Hepatocyte (in vitro differentiated cells): ENCODE measurements at regions not wholly inside any gene's neighbourhood (a gene's known extent, or its start where the extent isn't known, plus 50 kb on each side); places are given as distances from the start of the nearest gene placed in this dataset.
A peak's percentile ranks its signal among the peaks of the same experiment; 100 is the strongest.

Experiments used
- DNase-seq: peaks from one replicate; pipeline ENCODE4 v3.0.0-alpha.2; 2016; ENCODE audit warnings: low spot score
- H2AFZ ChIP-seq: fragments of 200-600 bp; sonication (generic); 2 replicates; pipeline ENCODE4 v1.6.0; 2016; ENCODE audit warnings: antibody characterized with exemption, mild to moderate bottlenecking
- H3K27ac ChIP-seq: fragments of 200-600 bp; sonication (generic); 2 replicates; pipeline ENCODE4 v1.5.1; 2016; ENCODE audit warnings: mild to moderate bottlenecking
- H3K27me3 ChIP-seq: fragments of 200-600 bp; sonication (generic); 2 replicates; pipeline ENCODE4 v1.6.1; 2016
- H3K36me3 ChIP-seq: fragments of 200-600 bp; sonication (generic); replicated peaks from 2 replicates; pipeline ENCODE4 v1.5.1; 2016; ENCODE audit warnings: low read depth; ENCODE audit not compliant: insufficient read depth
- H3K4me1 ChIP-seq: fragments of 200-600 bp; sonication (generic); 2 replicates; pipeline ENCODE4 v1.5.1; 2016; ENCODE audit warnings: mild to moderate bottlenecking, moderate library complexity; ENCODE audit not compliant: insufficient read depth
- H3K4me2 ChIP-seq: fragments of 200-600 bp; sonication (generic); 2 replicates; pipeline ENCODE4 v1.6.0; 2016
- H3K4me3 ChIP-seq: fragments of 200-600 bp; sonication (generic); 2 replicates; pipeline ENCODE4 v1.5.1; 2016; ENCODE audit warnings: mild to moderate bottlenecking
- H3K79me2 ChIP-seq: fragments of 200-600 bp; sonication (generic); 2 replicates; pipeline ENCODE4 v1.6.0; 2017; ENCODE audit warnings: mild to moderate bottlenecking
- H3K9me2 ChIP-seq: fragments of 200-600 bp; sonication (generic); replicated peaks from 2 replicates; pipeline ENCODE4 v1.6.0; 2017; ENCODE audit warnings: mild to moderate bottlenecking; ENCODE audit not compliant: insufficient read depth
- H3K9me3 ChIP-seq: fragments of 200-600 bp; sonication (generic); 2 replicates; pipeline ENCODE4 v1.5.1; 2016; ENCODE audit warnings: low read depth, mild to moderate bottlenecking
- H4K20me1 ChIP-seq: fragments of 200-600 bp; sonication (generic); 2 replicates; pipeline ENCODE4 v1.6.0; 2016; ENCODE audit warnings: mild to moderate bottlenecking; ENCODE audit not compliant: insufficient read depth, poor library complexity, severe bottlenecking
- CTCF ChIP-seq: fragments of 200-600 bp; sonication (generic); IDR thresholded peaks from 2 replicates; pipeline ENCODE4 v1.5.1; 2016; ENCODE audit warnings: antibody characterized with exemption, mild to moderate bottlenecking; ENCODE audit not compliant: poor library complexity
- EZH2 ChIP-seq: fragments of 200-600 bp; sonication (generic); IDR thresholded peaks from 2 replicates; pipeline ENCODE4 v1.6.1; 2016; ENCODE audit warnings: antibody characterized with exemption, mild to moderate bottlenecking, borderline replicate concordance
- EZH2phosphoT487 ChIP-seq: fragments of 200-600 bp; sonication (generic); IDR thresholded peaks from one replicate; pipeline ENCODE4 v1.6.1; 2018; ENCODE audit warnings: antibody characterized with exemption, mild to moderate bottlenecking, low read depth, moderate library complexity; ENCODE audit not compliant: unreplicated experiment, severe bottlenecking
- WGBS: methylation state at CpG from one replicate; pipeline ENCODE4 v1.1.6; 2016; ENCODE audit warnings: low lambda C conversion rate; ENCODE audit errors: missing lambda C conversion rate; 5-methylcytosine and 5-hydroxymethylcytosine counted together

GRCh38 chr18:2478662-2479061, 92.6 kb downstream of the METTL4 start:
- Histone ChIP-seq H3K27me3 (no peaks in the 10 kb centered on the region), H4K20me1 (no peaks in the 10 kb centered on the region), H2AFZ (no peak overlapping the region), H3K4me2 (no peak overlapping the region), H3K9me2 (no peaks in the 10 kb centered on the region), H3K27ac (no peak overlapping the region), H3K9me3 (no peaks in the 10 kb centered on the region), H3K4me3 (no peak overlapping the region), H3K36me3 (no peaks in the 10 kb centered on the region), H3K79me2 (no peaks in the 10 kb centered on the region), H3K4me1 (no peaks in the 10 kb centered on the region)
- no peak for DNase-seq
- 67% methylated on average over 1 of the region's 1 CpG for WGBS
- TF ChIP-seq EZH2phosphoT487 (no peak), CTCF (no peak), EZH2 (no peak)

GRCh38 chr18:2480536-2480935, 90.8 kb downstream of the METTL4 start:
- WGBS: 36% methylated on average over 2 of the region's 2 CpGs
- no peak overlapping the region for H3K4me2 ChIP-seq
- no peaks in the 10 kb centered on the region for H3K4me1 ChIP-seq
- no peak for TF ChIP-seq EZH2phosphoT487
- H3K79me2 ChIP-seq: no peaks in the 10 kb centered on the region
- H3K9me3 ChIP-seq: no peaks in the 10 kb centered on the region
- H3K9me2 ChIP-seq: no peaks in the 10 kb centered on the region
- no peak for DNase-seq
- H3K4me3 ChIP-seq: no peak overlapping the region
- H4K20me1 ChIP-seq: no peaks in the 10 kb centered on the region
- no peak overlapping the region for H2AFZ ChIP-seq
- H3K36me3 ChIP-seq: no peaks in the 10 kb centered on the region
- H3K27me3 ChIP-seq: no peaks in the 10 kb centered on the region
- H3K27ac ChIP-seq: no peak overlapping the region

GRCh38 chr18:2482706-2483475, 88.4 kb downstream of the METTL4 start:
- DNase-seq: no peak
- H2AFZ ChIP-seq: no peak overlapping the region
- no peaks in the 10 kb centered on the region for H3K9me3 ChIP-seq
- no peaks in the 10 kb centered on the region for H3K4me1 ChIP-seq
- H3K27me3 ChIP-seq: no peaks in the 10 kb centered on the region
- 88% methylated on average over 2 of the region's 2 CpGs for WGBS
- H3K4me2 ChIP-seq: no peak overlapping the region
- no peak overlapping the region for H3K4me3 ChIP-seq
- no peaks in the 10 kb centered on the region for H4K20me1 ChIP-seq
- TF ChIP-seq EZH2: no peak
- TF ChIP-seq EZH2phosphoT487: no peak
- no peak for TF ChIP-seq CTCF
- H3K27ac ChIP-seq: no peak overlapping the region
- H3K9me2 ChIP-seq: no peaks in the 10 kb centered on the region
- H3K36me3 ChIP-seq: no peaks in the 10 kb centered on the region
- no peaks in the 10 kb centered on the region for H3K79me2 ChIP-seq

- H3K36me3 ChIP-seq: no peaks in the 10 kb centered on the region
- TF ChIP-seq EZH2 (no peak), CTCF (no peak), EZH2phosphoT487 (no peak)
- no peak overlapping the region for H3K4me3 ChIP-seq
- H2AFZ ChIP-seq: no peak overlapping the region
- no peaks in the 10 kb centered on the region for H3K4me1 ChIP-seq
- WGBS: 81% methylated on average over 1 of the region's 1 CpG
- no peaks in the 10 kb centered on the region for H4K20me1 ChIP-seq
- no peak overlapping the region for H3K4me2 ChIP-seq
- H3K9me2 ChIP-seq: no peaks in the 10 kb centered on the region
- H3K27me3 ChIP-seq: no peaks in the 10 kb centered on the region
- no peaks in the 10 kb centered on the region for H3K9me3 ChIP-seq
- no peaks in the 10 kb centered on the region for H3K79me2 ChIP-seq
- no peak for DNase-seq
- H3K27ac ChIP-seq: peak overlapping the region; percentile 27
These were observed 85.3 kb downstream of the METTL4 start for GRCh38 chr18:2485983-2486382.
